ENCODE measurements at regions not wholly inside any gene's neighbourhood (a gene's known extent, or its start where the extent isn't known, plus 50 kb on each side); places are given as distances from the start of the nearest gene placed in this dataset.
A peak's percentile ranks its signal among the peaks of the same experiment; 100 is the strongest.

DNA sequence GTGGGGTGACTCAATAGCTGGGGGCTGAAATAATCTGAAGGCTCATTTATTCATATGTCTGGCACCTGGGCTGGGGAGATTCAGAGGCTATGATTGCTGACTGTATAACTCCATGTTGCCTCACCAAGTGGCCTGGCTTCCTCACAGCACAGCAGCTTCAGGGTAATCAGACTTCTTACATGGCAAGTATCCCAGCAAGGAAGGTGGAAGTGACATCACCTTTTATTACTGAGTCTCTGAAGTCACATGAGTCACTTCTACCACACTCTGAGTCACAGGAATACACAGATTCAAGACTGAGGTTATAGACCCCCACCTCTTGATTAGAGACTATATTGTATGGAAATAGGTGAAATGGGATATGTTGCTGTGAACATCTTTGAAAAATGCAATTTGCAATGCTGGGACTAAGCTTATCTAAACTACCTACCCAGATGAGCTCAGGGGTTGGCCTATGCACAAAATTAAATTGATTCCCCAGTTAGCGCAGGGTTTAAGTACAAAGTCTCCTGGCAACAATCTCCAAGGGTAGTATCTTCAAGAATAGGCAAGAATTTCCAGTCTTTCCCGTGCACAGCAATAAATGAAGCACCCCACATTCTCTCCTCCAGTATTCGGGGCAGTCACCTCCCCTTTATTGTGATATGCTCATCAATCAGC, 553.1 kb downstream of the LRRC70 start:
- Histone ChIP-seq H3K18ac (ENCODE audit: low read depth, low read length) (no peak overlapping the region), H3K4me1 (ENCODE audit: control insufficient read depth, insufficient read depth, low read length) (no peaks in the 10 kb centered on the region), H2BK15ac (ENCODE audit: low read depth, low read length) (no peak overlapping the region), H3K36me3 (ENCODE audit: control insufficient read depth, insufficient read depth, low read length) (no peaks in the 10 kb centered on the region), H3K9ac (ENCODE audit: low read depth, low read length) (no peak overlapping the region), H3K4ac (ENCODE audit: low read depth, low read length) (no peak overlapping the region), H3K9me1 (ENCODE audit: insufficient read depth, low read length) (no peaks in the 10 kb centered on the region), H3K27me3 (ENCODE audit: control insufficient read depth, insufficient read depth, low read length) (no peaks in the 10 kb centered on the region), H3K4me3 (ENCODE audit: insufficient read depth, low read depth, low read length) (no peak overlapping the region), H3K56ac (ENCODE audit: extremely low read depth, insufficient read depth, low read length) (no peak overlapping the region), H3K9me3 (ENCODE audit: control insufficient read depth, insufficient read depth, low read length) (0 out of 2 replicates have a peak, but pooled peaks cover 2% of the 10 kb centered on the region), H2AK5ac (ENCODE audit: low read depth, low read length) (no peak overlapping the region), H2BK20ac (ENCODE audit: low read depth, low read length) (no peak overlapping the region), H2AK9ac (replicated peaks; ENCODE audit: low read depth, low read length, poor library complexity) (no peak overlapping the region), H4K5ac (ENCODE audit: low read depth, low read length) (no peak overlapping the region), H2AFZ (replicated peaks; ENCODE audit: low read length, poor library complexity) (no peak overlapping the region), H4K8ac (ENCODE audit: low read depth in 2 of 2, low read length in 2 of 2) (no peak overlapping the region), H4K20me1 (ENCODE audit: insufficient read depth, low read length) (no peaks in the 10 kb centered on the region), H4K91ac (ENCODE audit: insufficient read depth, low read depth, low read length) (no peak overlapping the region), H3K14ac (replicated peaks; ENCODE audit: low read depth, low read length) (no peak overlapping the region), H3K79me1 (ENCODE audit: low read depth in 1 of 2, low read length in 2 of 2) (no peaks in the 10 kb centered on the region), H3K27ac (ENCODE audit: insufficient read depth, low read length) (no peak overlapping the region), H2BK120ac (ENCODE audit: low read depth, low read length) (no peak overlapping the region), H3K4me2 (ENCODE audit: low read depth, low read length) (no peak overlapping the region), H3K23ac (ENCODE audit: low read depth, low read length) (no peak overlapping the region), H2BK5ac (ENCODE audit: low read depth, low read length, poor library complexity, severe bottlenecking) (no peak overlapping the region)
- BruUV-seq (replicated peaks): no TSS peak
- in situ Hi-C loops (cut with MboI; ENCODE audit: low sequenced_read_pairs) (no loop called here), dilution Hi-C loops (cut with HindIII; ENCODE audit: low sequenced_read_pairs, unreplicated experiment) (no loop called here), intact Hi-C loops (cut with micrococcal nuclease) (no loop called here)
- no peak for ATAC-seq (ENCODE audit: low read depth)
- ChIA-PET CTCF (no interaction called here), POLR2A (ENCODE audit: unreplicated experiment) (no interaction called here)
- TF ChIP-seq MAFK (IDR thresholded peaks at IDR 0.05; ENCODE audit: low read depth, low read length) (no peak), RAD21 (IDR thresholded peaks at IDR 0.05; ENCODE audit: low read length) (no peak), CEBPB (IDR thresholded peaks at IDR 0.05; ENCODE audit: low read depth, low read length) (no peak), BHLHE40 (IDR thresholded peaks at IDR 0.05; ENCODE audit: low read depth, low read length) (no peak)
- DNase-seq: peak; percentile 48
- WGBS, 2 experiments (ENCODE audit: extremely low coverage in 2 of 2, insufficient read length in 1 of 2): 100% methylated on average over 1 of the region's 3 CpGs; no CpG with 5 or more reads in 1 of the 2 experiments

Measured in IMR-90 (cell line).